Skeletal muscle satellite cell (primary cell): ENCODE measurements at regions not wholly inside any gene's neighbourhood (a gene's known extent, or its start where the extent isn't known, plus 50 kb on each side); places are given as distances from the start of the nearest gene placed in this dataset.
"Not testable (repeated sequence)": the region's sequence is repeated elsewhere in the genome, so short reads cannot be mapped to it uniquely, and the experiment has no call there.

Experiments
- H3K27me3 ChIP-seq: 2 replicates; pipeline ENCODE4 v1.7.0; 2013; ENCODE audit warnings: low read length; ENCODE audit not compliant: control insufficient read depth, insufficient read depth
- H3K36me3 ChIP-seq: 2 replicates; pipeline ENCODE4 v1.7.0; 2013; ENCODE audit warnings: mild to moderate bottlenecking, control low read depth, low read length; ENCODE audit not compliant: insufficient read depth
- H3K4me1 ChIP-seq: 2 replicates; pipeline ENCODE4 v1.7.0; 2013; ENCODE audit warnings: low read length; ENCODE audit not compliant: control insufficient read depth, insufficient read depth
- H3K4me2 ChIP-seq: 2 replicates; pipeline ENCODE4 v1.7.0; 2013; ENCODE audit warnings: mild to moderate bottlenecking, low read length
- H3K4me3 ChIP-seq: 2 replicates; pipeline ENCODE4 v1.7.0; 2013; ENCODE audit warnings: low read length
- H3K9ac ChIP-seq: 2 replicates; pipeline ENCODE4 v1.7.0; 2013; ENCODE audit warnings: mild to moderate bottlenecking, low read depth, low read length, moderate library complexity
- H3K9me3 ChIP-seq: replicated peaks from 2 replicates; pipeline ENCODE4 v1.7.0; 2013; ENCODE audit warnings: mild to moderate bottlenecking, control low read depth, low read length

- Histone ChIP-seq H3K4me1 (no peaks in the 10 kb centered on the region), H3K9me3 (no peaks in the 10 kb centered on the region), H3K36me3 (no peaks in the 10 kb centered on the region), H3K27me3 (no peaks in the 10 kb centered on the region), H3K9ac (no peak overlapping the region), H3K4me2 (no peak overlapping the region), H3K4me3 (no peak overlapping the region)
These were observed 202.8 kb upstream of the TSC22D1 start for GRCh38 chr13:44778761-44779484.

GRCh38 chr13:44775290-44775689, 199.2 kb upstream of the TSC22D1 start:
- H3K36me3 ChIP-seq, H3K9ac ChIP-seq, H3K9me3 ChIP-seq, H3K4me3 ChIP-seq, H3K4me1 ChIP-seq, H3K27me3 ChIP-seq, H3K4me2 ChIP-seq: not testable (repeated sequence)

- peaks cover 10% of the 10 kb centered on the region for H3K4me1 ChIP-seq
- no peak overlapping the region for H3K9ac ChIP-seq
- no peaks in the 10 kb centered on the region for H3K27me3 ChIP-seq
- H3K9me3 ChIP-seq, result no peaks in the 10 kb centered on the region
- no peaks in the 10 kb centered on the region for H3K36me3 ChIP-seq
- no peak overlapping the region for H3K4me2 ChIP-seq
- no peak overlapping the region for H3K4me3 ChIP-seq
These were observed 194.8 kb upstream of the TSC22D1 start for GRCh38 chr13:44770951-44771350.

GRCh38 chr13:44769686-44770085, 193.6 kb upstream of the TSC22D1 start:
- Histone ChIP-seq H3K9me3 (no peaks in the 10 kb centered on the region), H3K27me3 (no peaks in the 10 kb centered on the region), H3K4me3 (no peak overlapping the region), H3K4me1 (peaks cover 14% of the 10 kb centered on the region), H3K36me3 (no peaks in the 10 kb centered on the region), H3K4me2 (no peak overlapping the region), H3K9ac (no peak overlapping the region)

- H3K4me3 ChIP-seq, result no peak overlapping the region
- no peak overlapping the region for H3K4me2 ChIP-seq
- H3K9me3 ChIP-seq, result no peaks in the 10 kb centered on the region
These were observed 192.8 kb upstream of the TSC22D1 start for GRCh38 chr13:44768775-44769581.

GRCh38 chr13:44768239-44768638, 192.1 kb upstream of the TSC22D1 start:
- H3K4me1 ChIP-seq, result peaks cover 27% of the 10 kb centered on the region
- no peaks in the 10 kb centered on the region for H3K36me3 ChIP-seq
- no peaks in the 10 kb centered on the region for H3K9me3 ChIP-seq
- no peak overlapping the region for H3K4me2 ChIP-seq
- H3K9ac ChIP-seq, result no peak overlapping the region
- no peaks in the 10 kb centered on the region for H3K27me3 ChIP-seq
- no peak overlapping the region for H3K4me3 ChIP-seq

More at GRCh38 chr13:44768775-44769581, 192.8 kb upstream of the TSC22D1 start:
- no peaks in the 10 kb centered on the region for H3K27me3 ChIP-seq
- H3K4me1 ChIP-seq, result peaks cover 21% of the 10 kb centered on the region
- H3K9ac ChIP-seq, result no peak overlapping the region
- no peaks in the 10 kb centered on the region for H3K36me3 ChIP-seq

- no peak overlapping the region for H3K4me2 ChIP-seq
- no peaks in the 10 kb centered on the region for H3K9me3 ChIP-seq
- no peak overlapping the region for H3K9ac ChIP-seq
- H3K36me3 ChIP-seq, result no peaks in the 10 kb centered on the region
- H3K4me1 ChIP-seq, result peaks cover 31% of the 10 kb centered on the region
- H3K4me3 ChIP-seq, result no peak overlapping the region
- H3K27me3 ChIP-seq, result no peaks in the 10 kb centered on the region
These were observed 188.9 kb upstream of the TSC22D1 start for GRCh38 chr13:44765001-44765471.

- Histone ChIP-seq H3K4me2 (peak overlapping the region; percentile 21), H3K4me3 (no peak overlapping the region), H3K36me3 (no peaks in the 10 kb centered on the region), H3K9ac (peak overlapping the region; percentile 37), H3K27me3 (no peaks in the 10 kb centered on the region), H3K4me1 (peaks cover 33% of the 10 kb centered on the region), H3K9me3 (no peaks in the 10 kb centered on the region)
These were observed 188.2 kb upstream of the TSC22D1 start for GRCh38 chr13:44764302-44764692.

GRCh38 chr13:44763615-44764301, 187.6 kb upstream of the TSC22D1 start:
- Histone ChIP-seq H3K36me3 (no peaks in the 10 kb centered on the region), H3K9ac (peak overlapping the region; percentile 37), H3K4me1 (peaks cover 34% of the 10 kb centered on the region)

GRCh38 chr13:44762911-44763310, 186.8 kb upstream of the TSC22D1 start:
- Histone ChIP-seq H3K9ac (no peak overlapping the region), H3K27me3 (no peaks in the 10 kb centered on the region), H3K4me2 (no peak overlapping the region), H3K4me3 (no peak overlapping the region), H3K36me3 (no peaks in the 10 kb centered on the region), H3K4me1 (peaks cover 42% of the 10 kb centered on the region), H3K9me3 (no peaks in the 10 kb centered on the region)

More at GRCh38 chr13:44763615-44764301, 187.6 kb upstream of the TSC22D1 start:
- Histone ChIP-seq H3K27me3 (no peaks in the 10 kb centered on the region), H3K4me3 (no peak overlapping the region), H3K4me2 (no peak overlapping the region), H3K9me3 (no peaks in the 10 kb centered on the region)

GRCh38 chr13:44760434-44760833, 184.3 kb upstream of the TSC22D1 start:
- Histone ChIP-seq H3K4me2 (no peak overlapping the region), H3K27me3 (no peaks in the 10 kb centered on the region), H3K4me1 (peaks cover 60% of the 10 kb centered on the region), H3K9me3 (no peaks in the 10 kb centered on the region), H3K4me3 (no peak overlapping the region), H3K36me3 (no peaks in the 10 kb centered on the region), H3K9ac (no peak overlapping the region)
